Stimulated activated naive CD8-positive, alpha-beta T cell treated with anti-CD3 and anti-CD28 coated beads, Interleukin-15, Interleukin-2, amounts not matched to agents 100 ng/mL and 50 ng/mL, for 24 hours (primary cell): ENCODE measurements at regions not wholly inside any gene's neighbourhood (a gene's known extent, or its start where the extent isn't known, plus 50 kb on each side); places are given as distances from the start of the nearest gene placed in this dataset.

ENCODE experiments used
- H3K27ac Mint-ChIP-seq: one replicate; pipeline ENCODE4 v1.8.0; 2021; ENCODE audit warnings: mild to moderate bottlenecking, mixed read lengths
- H3K27me3 Mint-ChIP-seq: one replicate; pipeline ENCODE4 v1.8.0; 2021; ENCODE audit warnings: mixed read lengths
- H3K36me3 Mint-ChIP-seq: one replicate; pipeline ENCODE4 v1.8.0; 2021; ENCODE audit warnings: low read depth, mixed read lengths
- H3K4me1 Mint-ChIP-seq: one replicate; pipeline ENCODE4 v1.8.0; 2021; ENCODE audit warnings: low read depth, mixed read lengths
- H3K4me3 Mint-ChIP-seq: one replicate; pipeline ENCODE4 v1.8.0; 2021; ENCODE audit warnings: mild to moderate bottlenecking, mixed read lengths
- H3K9me3 Mint-ChIP-seq: one replicate; pipeline ENCODE4 v1.8.0; 2021; ENCODE audit warnings: mixed read lengths

DNA sequence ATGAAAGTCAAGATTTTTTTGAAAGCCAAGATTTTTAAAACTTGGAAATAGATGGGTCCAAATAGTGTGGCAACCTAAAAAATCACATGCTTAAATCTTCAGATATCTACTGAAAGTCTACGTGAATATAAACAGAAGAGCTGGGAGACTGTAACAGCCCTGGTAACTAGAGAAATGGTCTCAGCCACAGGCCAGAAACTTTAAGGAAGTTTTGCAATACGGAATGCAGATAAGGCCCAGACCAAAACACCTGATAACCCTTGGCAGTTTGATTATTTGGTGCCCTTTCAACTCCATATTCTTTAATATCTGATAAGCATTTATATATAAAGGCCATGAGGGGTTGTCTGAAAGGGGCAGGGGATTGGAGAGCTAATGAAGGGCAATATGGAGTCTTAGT is 537.3 kb upstream of the TGFBR2 start:
- peaks cover 12% of the 10 kb centered on the region for H3K27me3 Mint-ChIP-seq
- H3K4me3 Mint-ChIP-seq: no peak overlapping the region
- H3K27ac Mint-ChIP-seq: no peak overlapping the region
- peaks cover 10% of the 10 kb centered on the region for H3K4me1 Mint-ChIP-seq
- H3K9me3 Mint-ChIP-seq: peaks cover 10% of the 10 kb centered on the region
- H3K36me3 Mint-ChIP-seq: no peaks in the 10 kb centered on the region

DNA sequence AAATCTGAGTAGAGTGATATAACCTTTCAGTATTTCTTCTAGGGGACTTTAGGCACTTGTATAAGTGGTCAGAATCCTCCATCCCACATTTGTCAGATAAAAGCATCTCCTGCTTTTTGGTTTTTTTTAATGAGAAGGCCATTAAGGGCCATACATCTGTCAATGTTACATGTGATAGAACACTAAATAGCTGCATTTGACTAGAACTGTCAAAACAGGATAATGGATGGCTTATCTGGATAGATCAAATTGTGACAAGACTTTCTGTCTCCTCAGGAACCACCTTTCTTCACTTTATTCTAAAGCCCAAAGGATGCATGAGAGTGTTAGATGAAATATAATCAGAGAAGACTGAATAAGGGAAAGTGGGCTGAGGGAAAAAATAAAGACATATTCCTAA is 533.4 kb upstream of the TGFBR2 start:
- H3K27ac Mint-ChIP-seq: no peak overlapping the region
- no peaks in the 10 kb centered on the region for H3K27me3 Mint-ChIP-seq
- no peak overlapping the region for H3K4me3 Mint-ChIP-seq
- H3K9me3 Mint-ChIP-seq: peaks cover 5% of the 10 kb centered on the region
- H3K36me3 Mint-ChIP-seq: no peaks in the 10 kb centered on the region
- H3K4me1 Mint-ChIP-seq: peaks cover 24% of the 10 kb centered on the region

DNA sequence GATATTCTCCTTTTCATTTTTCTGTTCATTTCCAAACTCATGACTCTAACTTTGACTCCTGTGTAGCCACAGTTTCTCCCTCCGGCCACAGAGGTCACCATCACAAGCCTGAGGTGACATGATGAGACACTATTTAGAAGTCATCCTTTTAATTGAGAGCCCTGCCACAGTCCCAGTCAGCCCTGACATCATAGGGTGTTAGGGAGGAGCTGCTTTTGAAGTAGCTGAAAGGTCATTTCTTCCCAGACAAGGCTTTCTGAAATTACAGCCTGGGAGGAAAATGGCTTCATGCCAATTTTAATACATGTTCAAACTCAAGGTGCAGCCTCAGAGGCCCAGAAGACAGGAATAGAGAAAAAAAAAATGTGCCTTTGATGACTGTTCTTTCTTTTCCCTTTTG is 532.8 kb upstream of the TGFBR2 start:
- Mint-ChIP-seq H3K27ac (no peak overlapping the region), H3K27me3 (no peaks in the 10 kb centered on the region), H3K9me3 (peaks cover 5% of the 10 kb centered on the region), H3K4me3 (no peak overlapping the region), H3K36me3 (no peaks in the 10 kb centered on the region), H3K4me1 (peaks cover 24% of the 10 kb centered on the region)

DNA sequence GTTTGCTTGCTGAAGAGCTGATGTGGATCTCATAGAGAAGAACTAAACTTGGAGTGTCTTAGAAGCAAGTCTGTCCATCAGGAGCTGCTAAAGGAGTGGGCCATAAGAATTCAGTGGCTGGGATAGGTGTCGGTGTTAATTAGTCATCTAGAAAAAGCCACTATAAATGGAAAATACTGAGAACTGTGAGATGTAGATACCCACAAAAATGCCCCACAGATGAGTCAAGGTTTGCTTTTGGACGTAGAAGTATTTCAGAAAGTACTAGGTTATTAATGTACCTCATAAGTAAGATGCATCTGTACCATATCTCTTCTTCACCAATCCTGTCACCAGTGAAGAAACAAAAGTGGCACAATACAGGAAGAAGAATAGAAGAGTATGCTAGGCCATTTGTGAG is 530.9 kb upstream of the TGFBR2 start:
- Mint-ChIP-seq H3K4me3 (no peak overlapping the region), H3K9me3 (peaks cover 5% of the 10 kb centered on the region)

DNA sequence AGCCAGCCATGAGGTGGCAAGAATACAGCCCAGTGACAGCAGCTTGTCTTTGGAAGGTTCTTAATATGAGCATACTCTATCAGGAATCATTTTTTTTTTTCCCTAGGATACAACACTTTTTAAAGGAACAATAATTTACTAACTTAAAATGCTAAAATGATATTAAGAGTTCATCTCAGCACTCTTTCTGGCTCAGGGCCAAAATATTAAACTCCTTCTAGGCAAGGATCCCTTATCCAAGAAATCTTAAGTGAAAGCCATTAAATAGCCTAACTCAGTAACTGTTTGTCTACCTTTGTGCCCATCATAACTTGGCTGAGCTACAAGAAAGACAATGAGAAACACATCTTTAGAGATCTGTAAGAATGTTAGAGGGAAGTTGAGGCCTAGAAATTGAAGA is 529.5 kb upstream of the TGFBR2 start:
- H3K9me3 Mint-ChIP-seq: peaks cover 5% of the 10 kb centered on the region
- H3K27ac Mint-ChIP-seq: no peak overlapping the region
- H3K36me3 Mint-ChIP-seq: no peaks in the 10 kb centered on the region
- no peak overlapping the region for H3K4me3 Mint-ChIP-seq
- H3K27me3 Mint-ChIP-seq: no peaks in the 10 kb centered on the region
- H3K4me1 Mint-ChIP-seq: peaks cover 24% of the 10 kb centered on the region

More for the DNA sequence above, 530.9 kb upstream of the TGFBR2 start:
- H3K27ac Mint-ChIP-seq: no peak overlapping the region
- H3K4me1 Mint-ChIP-seq: peaks cover 24% of the 10 kb centered on the region
- H3K27me3 Mint-ChIP-seq: no peaks in the 10 kb centered on the region
- H3K36me3 Mint-ChIP-seq: no peaks in the 10 kb centered on the region

DNA sequence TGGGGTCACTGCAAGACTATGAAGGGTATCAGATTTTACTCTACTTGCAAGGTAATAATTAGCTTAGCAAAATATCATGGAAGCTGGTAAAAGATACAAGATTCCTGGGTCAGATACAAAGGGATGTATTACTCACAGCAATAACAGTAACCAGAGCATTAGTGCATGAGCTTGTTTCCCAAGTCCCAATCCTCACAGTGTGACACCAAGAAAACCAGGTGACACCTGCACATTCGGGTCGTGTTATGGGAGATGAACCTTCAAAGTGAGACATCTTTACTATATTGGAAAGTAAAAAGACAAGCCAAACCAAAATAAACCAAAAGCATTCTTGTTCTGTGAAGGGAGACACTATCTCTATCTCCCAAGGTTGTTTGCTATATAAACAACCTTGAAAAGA is 528.7 kb upstream of the TGFBR2 start:
- peaks cover 24% of the 10 kb centered on the region for H3K4me1 Mint-ChIP-seq
- no peak overlapping the region for H3K27ac Mint-ChIP-seq
- peaks cover 5% of the 10 kb centered on the region for H3K9me3 Mint-ChIP-seq
- H3K4me3 Mint-ChIP-seq: no peak overlapping the region
- H3K27me3 Mint-ChIP-seq: no peaks in the 10 kb centered on the region
- H3K36me3 Mint-ChIP-seq: no peaks in the 10 kb centered on the region

DNA sequence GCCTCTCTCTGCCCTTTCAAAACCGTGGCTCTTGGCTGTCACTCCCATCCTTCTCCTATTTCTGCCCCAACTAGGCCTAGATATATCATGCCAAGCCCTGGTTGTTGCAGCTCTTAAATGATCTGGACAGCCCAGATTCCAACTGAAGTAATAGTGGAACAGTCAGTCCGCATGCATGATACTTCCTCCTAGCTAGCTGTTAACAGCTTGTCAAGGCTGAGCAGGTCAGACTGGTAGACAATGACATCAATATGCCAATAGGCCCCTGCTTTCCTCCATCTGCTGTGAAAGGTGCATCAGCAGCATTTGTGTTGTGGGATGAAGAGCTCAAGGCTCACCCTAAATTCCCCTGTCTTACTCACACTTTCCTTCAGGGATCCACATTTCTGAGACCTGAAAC is 527.7 kb upstream of the TGFBR2 start:
- H3K27ac Mint-ChIP-seq: no peak overlapping the region
- peaks cover 15% of the 10 kb centered on the region for H3K4me1 Mint-ChIP-seq
- no peaks in the 10 kb centered on the region for H3K36me3 Mint-ChIP-seq
- H3K4me3 Mint-ChIP-seq: no peak overlapping the region
- H3K27me3 Mint-ChIP-seq: no peaks in the 10 kb centered on the region
- H3K9me3 Mint-ChIP-seq: peaks cover 5% of the 10 kb centered on the region

DNA sequence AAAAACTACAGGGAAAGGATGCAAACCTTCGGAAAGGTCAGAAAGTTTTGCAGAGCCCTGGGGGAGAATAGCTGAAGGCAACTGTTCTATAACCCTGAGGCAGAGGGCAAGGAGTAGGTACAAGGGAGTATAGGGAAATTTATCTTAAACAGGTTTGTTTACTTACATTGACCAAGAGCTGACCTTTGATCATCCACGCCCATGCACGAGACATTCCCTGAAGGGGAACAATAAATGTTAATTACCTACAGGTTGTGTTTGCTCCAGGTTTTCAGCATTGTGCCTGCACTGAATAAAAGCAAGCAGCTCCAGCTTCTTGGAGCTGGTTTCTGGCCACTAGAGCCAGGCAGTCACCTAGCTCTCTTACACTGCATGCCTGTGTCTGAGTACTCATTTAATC is 524.5 kb upstream of the TGFBR2 start:
- Mint-ChIP-seq H3K9me3 (no peaks in the 10 kb centered on the region), H3K27me3 (peaks cover 4% of the 10 kb centered on the region), H3K4me3 (no peak overlapping the region), H3K27ac (no peak overlapping the region), H3K4me1 (peaks cover 3% of the 10 kb centered on the region), H3K36me3 (no peaks in the 10 kb centered on the region)

DNA sequence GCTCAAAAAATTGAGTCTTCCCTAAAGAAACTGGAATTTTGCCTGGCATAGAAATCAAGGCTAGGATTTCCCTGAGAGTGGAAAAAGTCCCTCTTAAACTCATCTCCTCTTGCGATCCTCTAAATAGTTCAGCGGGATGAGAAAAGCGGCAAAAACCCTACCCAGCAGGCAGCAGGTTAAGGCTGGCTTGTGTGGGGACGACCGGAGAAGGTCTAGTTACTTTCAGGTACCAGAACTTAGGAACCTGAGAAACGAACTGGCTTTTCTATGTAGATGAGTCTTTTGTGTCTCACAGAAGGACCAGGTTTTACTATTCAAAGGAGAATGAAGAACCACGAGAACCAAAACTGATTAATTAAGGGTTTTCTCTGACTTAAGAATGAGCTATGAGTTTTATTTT is 523.7 kb upstream of the TGFBR2 start:
- Mint-ChIP-seq H3K4me1 (peaks cover 3% of the 10 kb centered on the region), H3K36me3 (no peaks in the 10 kb centered on the region), H3K27me3 (peaks cover 4% of the 10 kb centered on the region), H3K4me3 (no peak overlapping the region), H3K9me3 (no peaks in the 10 kb centered on the region), H3K27ac (no peak overlapping the region)

DNA sequence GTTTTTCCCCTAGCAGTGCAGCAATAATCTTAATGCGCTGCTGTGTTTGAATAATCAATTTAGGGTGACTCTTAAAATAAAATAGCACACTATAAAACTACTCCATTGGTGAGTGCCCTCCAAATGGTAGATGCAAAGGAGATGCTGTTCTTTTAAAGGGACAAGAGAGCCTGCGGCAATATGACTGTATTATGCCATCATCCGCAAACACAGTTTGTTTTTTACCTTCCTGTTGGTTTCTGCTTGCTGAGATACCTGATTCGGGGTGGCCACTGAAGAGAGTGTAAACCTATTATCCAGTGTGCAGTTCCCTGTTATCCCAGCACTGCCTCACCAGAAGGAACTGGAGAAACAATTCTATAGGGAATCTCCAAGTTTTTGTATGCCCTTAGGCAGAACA is 523.1 kb upstream of the TGFBR2 start:
- peaks cover 3% of the 10 kb centered on the region for H3K4me1 Mint-ChIP-seq
- H3K4me3 Mint-ChIP-seq: no peak overlapping the region
- no peaks in the 10 kb centered on the region for H3K36me3 Mint-ChIP-seq
- H3K9me3 Mint-ChIP-seq: no peaks in the 10 kb centered on the region
- H3K27ac Mint-ChIP-seq: no peak overlapping the region
- H3K27me3 Mint-ChIP-seq: peaks cover 4% of the 10 kb centered on the region

DNA sequence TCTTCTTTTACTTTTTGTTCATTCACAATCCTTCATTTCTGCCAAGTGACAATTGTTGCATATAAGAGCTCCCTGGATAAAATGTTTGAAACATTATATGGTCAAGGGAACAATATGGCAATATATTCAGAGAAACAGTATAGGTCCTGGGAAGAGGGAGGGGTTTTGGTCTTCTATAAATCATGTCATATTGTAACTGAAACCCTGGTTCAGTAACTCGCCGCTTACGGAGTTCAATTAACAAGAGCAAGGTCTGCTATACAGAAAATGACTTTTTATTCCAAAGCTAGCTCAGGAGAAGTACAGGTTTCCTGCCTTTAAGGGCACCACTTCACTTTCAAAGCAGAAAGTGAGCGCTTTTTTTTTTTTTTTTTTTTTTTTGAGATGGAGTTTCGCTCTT is 522.1 kb upstream of the TGFBR2 start:
- Mint-ChIP-seq H3K27ac (no peak overlapping the region), H3K4me3 (no peak overlapping the region), H3K27me3 (peaks cover 4% of the 10 kb centered on the region), H3K36me3 (no peaks in the 10 kb centered on the region), H3K4me1 (peaks cover 3% of the 10 kb centered on the region), H3K9me3 (no peaks in the 10 kb centered on the region)

DNA sequence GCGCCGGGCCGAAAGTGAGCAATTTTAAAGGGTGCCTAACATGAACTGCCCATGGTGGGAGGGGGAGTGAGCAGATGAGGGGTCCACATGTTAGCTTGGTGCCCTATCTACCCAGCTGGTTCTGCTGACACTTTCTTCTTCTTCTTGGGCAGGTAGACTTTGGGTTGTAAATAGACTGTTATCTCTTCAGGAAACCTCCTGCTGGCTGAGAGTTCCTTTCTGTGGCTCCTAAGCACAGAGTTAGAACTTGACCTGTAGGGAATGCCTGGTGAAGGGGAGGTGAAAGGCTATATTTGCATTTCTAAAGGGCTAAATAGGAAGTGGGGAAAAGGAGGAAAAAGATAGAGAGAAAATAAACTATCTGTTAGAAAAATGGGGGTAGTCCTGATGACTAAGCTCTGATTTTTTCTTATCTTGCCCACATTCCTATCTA is 521.4 kb upstream of the TGFBR2 start:
- H3K9me3 Mint-ChIP-seq: no peaks in the 10 kb centered on the region
- peaks cover 3% of the 10 kb centered on the region for H3K4me1 Mint-ChIP-seq
- no peaks in the 10 kb centered on the region for H3K36me3 Mint-ChIP-seq
- H3K27ac Mint-ChIP-seq: no peak overlapping the region
- H3K4me3 Mint-ChIP-seq: no peak overlapping the region
- H3K27me3 Mint-ChIP-seq: peaks cover 5% of the 10 kb centered on the region

DNA sequence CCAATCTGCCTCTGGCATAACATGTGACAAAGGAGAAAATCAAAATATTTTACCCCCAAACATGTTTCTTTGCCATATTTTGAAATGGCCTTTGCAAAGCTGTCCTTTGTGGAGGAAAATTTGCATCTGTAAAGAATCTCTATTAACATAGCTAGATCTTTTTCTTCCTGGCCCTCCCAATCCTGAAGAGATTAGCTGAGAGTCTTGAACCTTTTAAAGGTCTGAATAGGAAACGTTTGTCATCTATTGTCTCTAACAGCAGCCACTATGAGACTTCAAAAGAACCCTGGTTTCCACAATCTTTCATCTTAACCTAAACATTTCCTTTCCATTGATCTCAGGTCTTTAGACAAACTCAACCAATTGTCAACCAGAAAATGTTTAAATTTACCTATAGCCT is 520.9 kb upstream of the TGFBR2 start:
- Mint-ChIP-seq H3K9me3 (no peaks in the 10 kb centered on the region), H3K4me3 (no peak overlapping the region), H3K27me3 (peaks cover 7% of the 10 kb centered on the region), H3K36me3 (no peaks in the 10 kb centered on the region), H3K4me1 (peaks cover 3% of the 10 kb centered on the region), H3K27ac (no peak overlapping the region)

DNA sequence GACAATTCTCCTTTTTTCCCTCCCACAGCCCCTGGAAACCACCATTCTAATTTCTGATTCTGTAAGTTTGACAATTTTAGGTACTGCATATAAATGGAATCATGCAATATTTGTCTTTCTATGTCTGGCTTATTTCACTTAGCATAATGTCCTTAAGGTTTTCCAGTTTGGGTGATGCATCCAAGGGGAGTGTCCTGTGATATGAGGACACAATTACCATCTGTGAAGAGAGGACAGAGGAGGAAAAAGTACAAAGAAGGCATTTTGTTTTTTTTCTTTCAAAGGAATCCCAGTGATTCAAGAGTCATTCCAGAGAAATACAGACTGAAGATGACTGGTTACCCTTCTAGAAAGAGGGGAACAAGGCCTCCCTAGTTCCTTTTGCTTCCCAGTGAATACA is 514.7 kb upstream of the TGFBR2 start:
- H3K9me3 Mint-ChIP-seq: no peaks in the 10 kb centered on the region
- no peaks in the 10 kb centered on the region for H3K36me3 Mint-ChIP-seq
- no peak overlapping the region for H3K4me3 Mint-ChIP-seq
- no peak overlapping the region for H3K27ac Mint-ChIP-seq
- H3K4me1 Mint-ChIP-seq: no peaks in the 10 kb centered on the region
- H3K27me3 Mint-ChIP-seq: peaks cover 8% of the 10 kb centered on the region

DNA sequence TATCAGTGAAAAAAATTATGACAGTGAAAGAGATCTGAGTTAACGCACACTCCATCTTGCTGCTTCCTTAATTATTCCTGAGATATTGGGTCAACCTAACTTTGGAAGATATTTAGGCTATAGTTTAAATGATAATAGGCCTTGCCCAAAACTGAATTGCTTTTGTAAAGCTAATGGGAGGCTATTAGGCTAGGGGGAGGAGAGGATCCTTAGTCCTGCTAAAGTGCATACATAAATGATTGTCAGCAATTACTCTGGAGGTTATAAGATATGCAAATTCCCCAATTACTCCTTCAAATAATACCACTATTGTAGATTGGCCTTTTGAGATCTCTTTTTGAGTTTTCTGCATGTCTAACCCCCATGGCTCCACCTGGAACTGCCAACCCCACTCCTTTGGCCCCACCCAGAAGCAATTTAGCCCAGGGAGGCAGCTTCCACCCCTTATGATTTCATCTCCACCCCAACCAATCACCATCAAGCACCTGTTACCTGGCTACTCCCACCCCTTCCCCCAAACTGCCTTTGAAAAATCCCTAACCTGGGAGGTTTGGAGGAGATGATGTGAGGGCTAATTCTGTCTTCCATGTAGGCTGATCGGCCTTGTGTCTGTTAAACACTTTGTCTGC is 509.3 kb upstream of the TGFBR2 start:
- Mint-ChIP-seq H3K36me3 (no peaks in the 10 kb centered on the region), H3K27me3 (peaks cover 5% of the 10 kb centered on the region), H3K4me3 (no peak overlapping the region), H3K4me1 (peaks cover 10% of the 10 kb centered on the region), H3K9me3 (no peaks in the 10 kb centered on the region), H3K27ac (no peak overlapping the region)

DNA sequence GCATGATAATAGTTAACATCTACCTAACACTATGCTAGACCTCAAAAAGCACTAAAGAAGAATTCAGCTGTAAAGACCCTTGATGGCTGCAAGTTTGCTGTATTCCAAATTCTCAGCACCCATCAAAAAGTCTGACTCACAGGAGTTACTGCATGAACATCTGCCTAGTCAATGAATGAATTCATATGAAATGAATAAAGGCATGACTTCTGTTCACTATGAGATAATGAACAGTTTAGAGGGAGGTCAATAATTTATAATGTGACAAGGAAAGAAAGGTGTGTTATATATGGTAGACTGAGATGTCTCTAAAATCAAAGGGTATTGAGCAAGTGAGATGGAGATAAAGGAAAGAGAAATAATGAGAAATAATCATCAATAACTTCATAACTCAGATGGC is 508.2 kb upstream of the TGFBR2 start:
- no peaks in the 10 kb centered on the region for H3K27me3 Mint-ChIP-seq
- H3K9me3 Mint-ChIP-seq: no peaks in the 10 kb centered on the region
- H3K36me3 Mint-ChIP-seq: no peaks in the 10 kb centered on the region
- H3K4me3 Mint-ChIP-seq: no peak overlapping the region
- H3K27ac Mint-ChIP-seq: no peak overlapping the region
- peaks cover 10% of the 10 kb centered on the region for H3K4me1 Mint-ChIP-seq
